Right cardiac atrium (tissue), 5 donors: ENCODE measurements at regions not wholly inside any gene's neighbourhood (a gene's known extent, or its start where the extent isn't known, plus 50 kb on each side); places are given as distances from the start of the nearest gene placed in this dataset.

ENCODE experiments used
- ATAC-seq, 2 donors: fragments of 200-7000 bp; cut with Tn5 transposase; one replicate each; pipeline versions ENCODE4 v1.8.0 to v1.9.1; 2020; ENCODE audit warnings: moderate library complexity in 2 of 2, mild to moderate bottlenecking in 1 of 2
- DNase-seq, 3 donors: peaks; one replicate each; pipeline ENCODE4 v3.0.0-alpha.2; 2020
- H3K27ac ChIP-seq: one replicate; pipeline ENCODE4 v1.5.1; 2013; ENCODE audit warnings: mild to moderate bottlenecking, low read length, control low read depth, moderate library complexity
- H3K27me3 ChIP-seq: one replicate; pipeline ENCODE4 v1.6.1; 2013; ENCODE audit not compliant: control insufficient read depth, insufficient read depth
- H3K4me1 ChIP-seq: one replicate; pipeline ENCODE4 v1.6.1; 2013; ENCODE audit warnings: low read length; ENCODE audit not compliant: control insufficient read depth, insufficient read depth
- H3K4me3 ChIP-seq: one replicate; pipeline ENCODE4 v1.5.1; 2013; ENCODE audit warnings: low read length, control low read depth
- H3K9me3 ChIP-seq: one replicate; pipeline ENCODE4 v1.6.1; 2013; ENCODE audit warnings: low read length; ENCODE audit not compliant: control insufficient read depth
- WGBS: extraction: QIAGEN DNeasy Blood & Tissue Kit; methylation state at CpG from one replicate; pipeline ENCODE4 v1.1.7; 2013; 5-methylcytosine and 5-hydroxymethylcytosine counted together
- intact Hi-C, 4 donors: fragments of 100-400 bp; cut with DNase I; formaldehyde crosslinking; loops; one replicate each; pipeline versions ENCODE4 v1.11.0 to v1.14.0; 2022 to 2023
- donor health status: healthy with polysubstance abuse.
- donor health status: DM: no; HTN: yes; CAD: no.
- donor health status: DM: no; HTN: no; CAD: no.
- donor health status: DM: no; HTN: yes; CAD: no; lungs with severe emphysema.
- donor health status: DM: yes; HTN: yes; CAD: no.

DNA sequence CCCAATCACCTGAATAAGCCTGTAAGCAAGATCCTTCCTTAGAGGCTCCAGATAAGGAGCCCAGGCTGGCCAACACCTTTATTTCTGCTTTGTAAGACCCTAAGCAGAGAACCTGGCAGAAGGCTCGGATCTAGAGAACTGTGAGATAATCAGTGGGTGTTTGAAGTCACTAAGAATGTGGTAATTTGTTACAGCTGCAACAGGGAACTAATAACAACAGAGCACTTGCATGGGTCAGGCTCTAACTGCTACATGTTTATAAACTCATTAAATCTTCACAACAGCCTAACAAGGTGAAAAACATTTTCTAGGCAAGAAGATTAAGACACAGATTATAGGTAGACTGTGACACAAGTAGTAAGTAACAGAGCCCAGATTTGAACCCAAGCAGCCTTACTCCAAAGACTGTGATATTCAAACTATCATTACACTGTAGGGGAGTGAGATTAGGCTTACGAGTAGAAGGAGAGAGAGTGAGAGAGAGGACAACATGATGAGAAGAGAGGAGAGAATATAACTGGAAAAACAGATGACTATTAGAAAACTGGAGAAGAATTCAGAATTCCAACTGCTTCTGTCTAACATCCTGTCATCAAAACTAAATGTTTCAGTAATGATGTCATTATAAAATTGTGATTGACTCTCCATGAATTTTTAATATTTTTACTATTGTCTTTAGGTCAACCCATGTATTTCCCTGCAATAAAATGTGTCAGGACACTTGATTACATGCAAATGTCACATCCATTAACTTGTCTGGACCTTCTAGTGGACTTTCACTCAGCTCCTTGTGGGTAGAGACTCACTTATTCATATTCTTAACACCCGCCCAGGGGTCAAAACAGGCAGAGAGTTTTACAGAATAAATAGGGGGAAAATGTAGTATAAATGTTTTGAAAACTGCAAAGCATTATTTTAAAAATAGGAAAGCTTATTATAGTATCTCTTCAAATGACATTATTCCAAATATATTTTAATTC is 290.9 kb upstream of the RGMB start:
- intact Hi-C loops = no loop called here
- DNase-seq = no peak
- ATAC-seq = no peak
- H3K4me1 ChIP-seq = no peaks in the 10 kb centered on the region
- no peaks in the 10 kb centered on the region for H3K9me3 ChIP-seq
- whole genome bisulfite sequencing = 29% methylated on average over 3 of the region's 3 CpGs
- H3K4me3 ChIP-seq = no peak overlapping the region
- no peak overlapping the region for H3K27ac ChIP-seq
- no peaks in the 10 kb centered on the region for H3K27me3 ChIP-seq

DNA sequence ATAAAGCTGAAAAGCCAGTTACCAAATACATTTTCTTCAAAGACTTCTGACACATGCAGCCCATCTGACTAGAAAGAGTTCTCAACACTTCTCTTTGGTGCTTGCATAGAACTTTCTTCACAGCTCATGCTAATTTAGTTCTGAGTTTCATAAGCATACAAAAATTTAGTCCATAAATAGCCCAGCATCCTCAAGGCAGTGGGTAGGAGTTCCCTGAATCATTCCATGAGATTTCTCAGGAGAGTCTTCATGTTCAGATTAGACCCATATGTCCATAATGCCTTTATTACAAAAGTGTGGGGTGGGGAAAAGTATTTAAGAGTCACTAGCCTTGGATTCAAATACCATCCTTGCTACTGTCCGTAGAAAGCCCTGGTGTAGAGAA is 290.2 kb upstream of the RGMB start:
- H3K27me3 ChIP-seq = no peaks in the 10 kb centered on the region
- intact Hi-C loops = no loop called here
- DNase-seq (no peak), ATAC-seq (no peak)
- no peaks in the 10 kb centered on the region for H3K9me3 ChIP-seq
- 66% methylated on average over 1 of the region's 1 CpG for WGBS
- H3K27ac ChIP-seq = no peak overlapping the region
- H3K4me1 ChIP-seq = no peaks in the 10 kb centered on the region
- no peak overlapping the region for H3K4me3 ChIP-seq

DNA sequence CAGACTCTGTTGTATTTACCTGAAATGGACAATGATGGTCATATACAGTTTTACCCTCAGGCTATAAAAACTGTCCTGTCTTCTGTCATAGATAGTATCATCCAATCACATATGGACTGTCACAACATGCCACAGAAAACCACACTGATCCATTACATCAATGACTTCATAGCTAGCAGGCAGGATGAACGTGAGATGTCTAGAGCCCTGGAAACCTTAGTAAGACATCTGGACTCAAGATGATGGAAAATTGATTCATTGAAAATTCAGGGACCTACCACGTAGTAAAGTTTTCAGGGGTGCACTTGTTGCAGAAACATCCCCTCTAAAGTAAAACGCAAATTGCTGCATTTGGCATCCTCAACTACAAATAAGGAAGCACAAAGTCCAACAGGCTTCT is 284.4 kb upstream of the RGMB start:
- DNase-seq (no peak), ATAC-seq (no peak)
- Histone ChIP-seq H3K27ac (no peak overlapping the region), H3K4me3 (no peak overlapping the region), H3K27me3 (no peaks in the 10 kb centered on the region), H3K9me3 (no peaks in the 10 kb centered on the region), H3K4me1 (no peaks in the 10 kb centered on the region)
- 88% methylated on average over 3 of the region's 3 CpGs for WGBS
- intact Hi-C loops = no loop called here

DNA sequence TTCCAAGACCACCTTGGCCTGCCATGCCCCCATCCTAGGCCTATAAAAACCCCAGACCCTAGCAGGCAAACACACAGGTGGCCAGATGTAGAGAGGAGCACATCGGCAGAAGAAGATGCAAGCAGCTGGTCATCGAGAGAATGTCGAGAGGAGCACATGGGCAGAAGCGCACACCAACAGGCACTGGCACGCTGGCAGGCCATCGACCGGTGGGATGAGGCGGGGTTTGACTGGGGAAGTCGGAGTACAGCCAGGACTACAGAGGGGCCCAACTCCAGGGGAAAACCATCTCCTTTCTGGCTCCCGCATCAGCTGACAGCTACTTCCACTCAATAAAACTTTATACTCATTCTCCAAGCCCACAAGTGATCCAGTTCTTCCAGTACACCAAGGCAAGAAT is 283.1 kb upstream of the RGMB start:
- ATAC-seq = no peak
- H3K4me3 ChIP-seq = no peak overlapping the region
- no peak for DNase-seq
- H3K4me1 ChIP-seq = no peaks in the 10 kb centered on the region
- H3K27ac ChIP-seq = no peak overlapping the region
- intact Hi-C loops = no loop called here
- WGBS = 95% methylated on average over 10 of the region's 10 CpGs
- no peaks in the 10 kb centered on the region for H3K9me3 ChIP-seq
- no peaks in the 10 kb centered on the region for H3K27me3 ChIP-seq

DNA sequence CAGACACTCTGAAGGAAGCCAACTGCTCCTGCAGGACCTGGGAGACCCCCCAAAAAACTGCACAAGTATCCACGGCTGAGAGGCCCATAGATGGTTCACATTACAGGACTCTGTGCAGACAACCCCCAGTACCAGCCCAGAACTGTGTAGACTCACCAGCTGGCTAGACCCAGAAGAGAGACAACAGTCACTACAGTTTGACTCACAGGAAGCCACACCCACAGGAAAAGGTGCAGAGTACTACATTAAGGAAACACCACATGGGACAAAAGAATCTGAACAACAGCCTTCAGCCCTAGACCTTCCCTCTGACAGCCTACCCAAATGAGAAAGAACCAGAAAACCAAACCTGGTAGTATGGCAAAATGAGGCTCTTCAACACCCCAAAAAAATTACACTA is 281.2 kb upstream of the RGMB start:
- Histone ChIP-seq H3K27ac (no peak overlapping the region), H3K27me3 (no peaks in the 10 kb centered on the region), H3K4me1 (no peaks in the 10 kb centered on the region), H3K4me3 (no peak overlapping the region), H3K9me3 (no peaks in the 10 kb centered on the region)
- ATAC-seq (no peak), DNase-seq (no peak)
- intact Hi-C loops = no loop called here
- 75% methylated on average over 1 of the region's 1 CpG for WGBS

DNA sequence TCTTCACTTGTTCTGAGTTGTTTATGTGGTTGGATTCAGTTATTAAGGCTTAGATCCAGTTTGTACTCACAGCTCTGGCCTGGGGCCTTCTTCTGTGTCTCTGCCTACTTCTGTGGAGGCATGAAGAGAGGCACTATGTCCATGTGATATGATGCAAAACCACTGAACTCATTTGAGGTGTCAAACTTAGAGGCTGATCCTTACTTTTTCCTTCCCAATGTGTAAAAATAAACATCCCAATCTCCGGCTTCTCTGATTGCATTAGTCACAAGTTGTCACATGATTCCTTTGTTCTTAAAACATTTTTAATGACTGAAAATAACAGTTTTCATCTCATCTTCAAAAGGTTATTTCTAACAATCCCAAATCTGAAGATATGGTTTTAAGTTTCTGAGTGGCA is 276.0 kb upstream of the RGMB start:
- intact Hi-C loops = no loop called here
- H3K9me3 ChIP-seq = no peaks in the 10 kb centered on the region
- H3K4me3 ChIP-seq = no peak overlapping the region
- WGBS = 44% methylated on average over 1 of the region's 1 CpG
- DNase-seq (no peak), ATAC-seq (no peak)
- no peak overlapping the region for H3K27ac ChIP-seq
- no peaks in the 10 kb centered on the region for H3K4me1 ChIP-seq
- no peaks in the 10 kb centered on the region for H3K27me3 ChIP-seq

DNA sequence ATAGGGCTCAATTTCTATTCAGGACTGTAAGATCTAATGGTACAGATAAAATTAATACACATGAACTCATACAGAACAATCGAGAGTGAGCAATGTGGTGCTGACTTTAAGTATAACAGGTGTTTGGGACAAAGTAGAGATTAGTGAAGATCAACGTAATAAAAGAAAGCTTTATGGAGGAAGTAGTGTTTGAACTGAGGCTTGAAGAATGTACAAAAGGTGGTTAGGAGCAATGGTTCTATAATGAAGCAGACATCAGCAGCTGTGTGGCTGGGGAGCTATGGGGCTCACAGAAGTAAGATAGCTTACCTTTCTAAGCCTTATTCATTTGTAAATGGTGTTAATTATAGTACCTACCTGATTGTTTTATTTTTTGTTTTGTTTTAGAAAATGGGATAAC is 275.4 kb upstream of the RGMB start:
- Histone ChIP-seq H3K27me3 (no peaks in the 10 kb centered on the region), H3K27ac (no peak overlapping the region), H3K9me3 (no peaks in the 10 kb centered on the region), H3K4me3 (no peak overlapping the region), H3K4me1 (no peaks in the 10 kb centered on the region)
- intact Hi-C loops = no loop called here
- 74% methylated on average over 2 of the region's 2 CpGs for WGBS
- ATAC-seq (no peak), DNase-seq (no peak)

DNA sequence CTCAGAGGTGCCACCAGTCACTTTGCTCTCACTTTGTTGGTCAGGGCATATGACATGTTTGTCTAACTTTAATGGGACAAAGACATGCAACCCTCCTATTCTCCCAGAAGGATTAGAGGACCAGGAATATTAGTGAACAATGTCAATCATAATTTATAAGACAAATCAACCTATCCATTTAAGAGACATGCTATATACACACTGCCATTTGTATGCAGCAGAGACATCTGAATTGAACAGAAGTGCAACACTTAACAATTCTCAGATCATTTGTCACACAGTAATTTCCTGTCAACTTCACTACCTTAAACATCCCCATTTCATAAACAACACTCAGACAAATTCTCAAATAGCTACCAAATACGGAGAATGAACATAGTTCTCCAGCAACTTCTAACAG is 273.6 kb upstream of the RGMB start:
- Histone ChIP-seq H3K27ac (no peak overlapping the region), H3K9me3 (no peaks in the 10 kb centered on the region), H3K4me1 (no peaks in the 10 kb centered on the region), H3K27me3 (no peaks in the 10 kb centered on the region), H3K4me3 (no peak overlapping the region)
- DNase-seq (no peak), ATAC-seq (no peak)
- intact Hi-C loops = no loop called here
- 57% methylated on average over 1 of the region's 1 CpG for WGBS

DNA sequence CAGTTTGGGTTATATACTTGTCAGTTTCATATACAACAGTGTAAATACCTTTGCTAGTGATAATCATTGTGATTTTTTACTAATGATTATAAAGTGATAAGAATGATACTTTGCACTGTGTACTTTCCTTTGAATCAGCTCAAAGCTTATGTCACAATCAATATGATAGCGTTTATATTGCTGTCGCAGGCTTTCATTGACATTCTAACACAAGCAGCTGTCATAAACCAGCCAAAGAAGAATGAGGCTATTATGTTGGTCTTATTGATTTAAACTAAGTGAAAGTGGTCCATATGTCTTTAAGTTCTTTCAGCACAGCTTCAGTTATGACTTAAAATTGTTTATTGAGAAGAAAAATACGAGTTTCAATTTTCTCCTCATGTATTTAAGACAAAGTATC is 272.7 kb upstream of the RGMB start:
- Histone ChIP-seq H3K27me3 (no peaks in the 10 kb centered on the region), H3K27ac (no peak overlapping the region), H3K9me3 (no peaks in the 10 kb centered on the region), H3K4me3 (no peak overlapping the region), H3K4me1 (no peaks in the 10 kb centered on the region)
- intact Hi-C loops = no loop called here
- 85% methylated on average over 3 of the region's 3 CpGs for WGBS
- ATAC-seq (no peak), DNase-seq (no peak)

DNA sequence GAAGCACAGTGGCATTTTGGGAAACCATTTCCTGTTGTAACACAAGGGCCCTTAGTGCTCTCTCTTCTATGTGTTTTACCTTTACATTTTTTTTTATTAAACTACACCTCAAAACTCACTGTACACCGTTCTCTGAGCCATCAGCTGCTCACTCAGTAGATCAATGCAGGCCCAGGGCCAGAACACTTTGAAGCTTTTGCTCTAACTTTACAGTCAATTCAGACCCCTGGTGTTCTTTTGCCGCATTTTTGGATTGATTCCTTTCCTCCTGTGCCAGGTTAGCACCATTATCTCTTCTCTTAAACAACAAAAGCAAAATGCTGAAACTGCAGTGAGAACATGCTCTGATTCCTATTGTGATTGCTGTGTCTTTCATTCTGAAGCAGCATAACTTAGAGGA is 269.8 kb upstream of the RGMB start:
- ATAC-seq (no peak), DNase-seq (no peak)
- intact Hi-C loops = no loop called here
- Histone ChIP-seq H3K4me1 (no peaks in the 10 kb centered on the region), H3K9me3 (no peaks in the 10 kb centered on the region), H3K27me3 (no peaks in the 10 kb centered on the region), H3K27ac (no peak overlapping the region), H3K4me3 (no peak overlapping the region)
- 70% methylated on average over 2 of the region's 2 CpGs for WGBS

DNA sequence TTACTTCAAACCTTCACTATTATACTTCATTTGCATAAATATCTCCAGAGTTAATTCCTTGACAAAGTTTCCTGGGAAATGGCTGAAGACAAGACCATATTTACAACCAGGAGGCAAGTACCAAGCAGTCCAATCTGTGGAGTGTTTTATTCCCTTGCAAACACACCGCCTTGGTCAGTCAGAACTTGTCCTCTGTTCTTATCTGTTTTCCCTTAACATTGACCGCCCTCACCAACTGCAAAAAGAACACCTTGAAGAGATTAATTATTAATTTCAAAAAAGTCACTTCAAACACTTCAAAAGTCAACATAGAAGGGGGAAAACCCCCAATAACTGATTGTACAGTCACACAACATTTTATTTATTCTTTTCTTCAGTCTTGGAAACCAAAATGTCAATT is 269.0 kb upstream of the RGMB start:
- no peaks in the 10 kb centered on the region for H3K4me1 ChIP-seq
- no peak overlapping the region for H3K27ac ChIP-seq
- DNase-seq (no peak), ATAC-seq (no peak)
- 84% methylated on average over 2 of the region's 2 CpGs for WGBS
- intact Hi-C loops = no loop called here
- H3K9me3 ChIP-seq = no peaks in the 10 kb centered on the region
- H3K27me3 ChIP-seq = no peaks in the 10 kb centered on the region
- H3K4me3 ChIP-seq = no peak overlapping the region
